Panc1 (cell line): ENCODE measurements at regions not wholly inside any gene's neighbourhood (a gene's known extent, or its start where the extent isn't known, plus 50 kb on each side); places are given as distances from the start of the nearest gene placed in this dataset.

Experiments used
- ATAC-seq: fragments of 200-7000 bp; cut with Tn5 transposase; 2 replicates; pipeline ENCODE4 v1.9.1; 2020; ENCODE audit warnings: mild to moderate bottlenecking, moderate library complexity
- BruUV-seq: library from RNA; stranded (reverse); fragments of 400-500 nt; replicated peaks from 2 replicates; lab custom pipeline; 2021; lab: Mats Ljungman, UMichigan
- CTCF ChIA-PET: fragments of 300-600 bp; sonication (Branson Sonifier 250); formaldehyde crosslinking; loops from one replicate; lab custom pipeline; 2022; ENCODE audit warnings: antibody characterized with exemption; lab: Charles Lee
- POLR2A ChIA-PET: fragments of 300-600 bp; sonication (Branson Sonifier 250); formaldehyde crosslinking; loops from one replicate; lab custom pipeline; 2022; ENCODE audit warnings: antibody characterized with exemption; lab: Charles Lee
- DNase-seq: peaks from one replicate; pipeline ENCODE4 v3.0.0-alpha.2; 2010; ENCODE audit warnings: low read depth, low spot score
- H3K27ac ChIP-seq: 2 replicates; pipeline ENCODE4 v1.5.1; 2011; ENCODE audit warnings: mild to moderate bottlenecking, low read length, inconsistent platforms
- H3K27me3 ChIP-seq: fragments of 200-500 bp; sonication (Bioruptor generic); 2 replicates; pipeline ENCODE4 v1.6.0; 2014; ENCODE audit warnings: low read length, inconsistent platforms; ENCODE audit not compliant: control insufficient read depth, insufficient read depth
- H3K36me3 ChIP-seq: fragments of 200-500 bp; sonication (Bioruptor generic); 2 replicates; pipeline ENCODE4 v1.5.1; 2014; ENCODE audit warnings: inconsistent platforms, mild to moderate bottlenecking, low read length, moderate library complexity; ENCODE audit not compliant: control insufficient read depth, insufficient read depth
- H3K4me1 ChIP-seq: 2 replicates; pipeline ENCODE4 v1.5.1; 2011; ENCODE audit warnings: inconsistent platforms, mild to moderate bottlenecking, low read length, moderate library complexity; ENCODE audit not compliant: control insufficient read depth, insufficient read depth
- H3K4me3 ChIP-seq, 2 experiments: 2 replicates each; pipeline ENCODE4 v1.5.1; 2011 to 2012; ENCODE audit warnings: low read depth in 2 of 2, low read length in 2 of 2, mild to moderate bottlenecking in 2 of 2, inconsistent platforms in 1 of 2, moderate library complexity in 1 of 2
- H3K9me3 ChIP-seq: fragments of 200-500 bp; sonication (Bioruptor generic); 2 replicates; pipeline ENCODE4 v1.5.1; 2014; ENCODE audit warnings: low read depth, mild to moderate bottlenecking, inconsistent platforms, low read length, moderate library complexity; ENCODE audit not compliant: control insufficient read depth, insufficient read depth
- POLR2AphosphoS5 ChIP-seq: IDR thresholded peaks from 2 replicates; pipeline ENCODE4 v1.6.1; 2012; ENCODE audit warnings: mild to moderate bottlenecking, low read depth, low read length, moderate library complexity
- SIN3A ChIP-seq: IDR thresholded peaks from 2 replicates; pipeline ENCODE4 v1.6.1; 2012; ENCODE audit warnings: low read depth, mild to moderate bottlenecking, low read length, moderate library complexity, borderline replicate concordance; ENCODE audit not compliant: insufficient read depth
- TCF7L2 ChIP-seq: IDR thresholded peaks from 2 replicates; pipeline ENCODE4 v1.6.1; 2011; ENCODE audit warnings: mild to moderate bottlenecking, low read depth, low read length, inconsistent platforms
- in situ Hi-C: cut with HindIII; loops from 2 replicates; pipeline ENCODE4 v1.10.0; 2016; ENCODE audit warnings: low sequenced_read_pairs, low pct_unique_long_range_greater_than_20kb
- intact Hi-C: fragments of 100-400 bp; cut with micrococcal nuclease; formaldehyde crosslinking; loops from one replicate; pipeline ENCODE4 v1.10.0; 2022; ENCODE audit not compliant: unreplicated experiment
- TF ChIP-seq, protein P1 (sequence below): fragments of 450-650 bp; IDR thresholded peaks from 2 replicates; pipeline ENCODE4 v1.5.1; 2017; ENCODE audit warnings: mild to moderate bottlenecking
- TF ChIP-seq, protein P2 (sequence below), 2 experiments: IDR thresholded peaks; 2 replicates each; pipeline ENCODE4 v1.6.1; 2011 to 2012; ENCODE audit warnings: low read depth in 2 of 2, control low read depth in 1 of 2, low read length in 1 of 2, mild to moderate bottlenecking in 1 of 2, moderate library complexity in 1 of 2; ENCODE audit not compliant: insufficient read depth in 1 of 2

DNA sequence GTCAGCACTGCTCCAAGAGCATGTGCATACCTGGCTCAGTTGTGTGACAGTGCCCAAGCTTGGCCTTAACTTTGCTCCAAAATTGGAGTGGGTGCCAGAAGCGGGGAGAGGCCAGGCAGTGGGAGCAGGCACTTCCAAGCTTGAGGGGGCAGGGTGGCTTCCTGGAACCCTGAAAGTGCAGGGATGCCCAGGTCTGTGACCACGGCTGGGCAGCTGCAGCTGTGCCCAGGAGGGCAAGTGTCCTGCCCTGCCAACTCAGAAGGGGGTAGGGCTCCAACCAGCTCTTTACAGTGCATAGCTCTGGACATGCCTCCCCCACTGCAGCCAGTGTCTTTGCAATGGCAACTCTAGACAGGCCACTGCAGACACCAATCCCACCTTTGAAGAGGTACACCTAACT, 478.6 kb downstream of the OTOL1 start:
- no peak overlapping the region for H3K27ac ChIP-seq
- H3K36me3 ChIP-seq, result no peaks in the 10 kb centered on the region
- POLR2A ChIA-PET, result no interaction called here
- in situ Hi-C loops, result no loop called here
- ATAC-seq (no peak), DNase-seq (no peak)
- no peaks in the 10 kb centered on the region for H3K4me1 ChIP-seq
- TF ChIP-seq SIN3A (no peak), TCF7L2 (no peak), POLR2AphosphoS5 (no peak)
- H3K27me3 ChIP-seq, result no peaks in the 10 kb centered on the region
- intact Hi-C loops, result no loop called here
- H3K9me3 ChIP-seq, result no peaks in the 10 kb centered on the region; the same call in 1 of the 2 replicates
- CTCF ChIA-PET, result no interaction called here
- no peak overlapping the region for H3K4me3 ChIP-seq
- no TSS peak for BruUV-seq

DNA sequence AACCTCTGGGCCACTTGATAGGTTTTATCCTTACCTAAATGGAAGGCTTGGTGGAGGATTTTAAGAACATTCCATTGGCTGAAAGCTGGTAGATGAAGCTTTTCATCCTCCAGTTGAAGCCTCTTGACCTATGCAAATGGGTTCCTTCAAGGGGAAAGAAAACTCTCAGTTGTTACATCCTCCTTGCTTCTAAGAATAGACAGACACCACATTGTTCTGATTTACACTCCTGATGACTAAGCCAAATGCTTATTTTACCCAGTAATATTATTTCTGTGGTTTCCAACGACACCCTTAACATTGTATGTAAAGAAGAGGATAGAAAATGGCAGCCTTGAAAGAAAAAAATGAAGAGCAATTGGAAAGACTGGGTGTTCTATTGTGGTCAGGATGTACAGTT, 480.5 kb downstream of the OTOL1 start:
- CTCF ChIA-PET, result no interaction called here
- ATAC-seq (no peak), DNase-seq (no peak)
- Histone ChIP-seq H3K36me3 (no peaks in the 10 kb centered on the region), H3K27ac (no peak overlapping the region), H3K9me3 (no peaks in the 10 kb centered on the region; the same call in 1 of the 2 replicates), H3K4me3 (no peak overlapping the region), H3K27me3 (no peaks in the 10 kb centered on the region), H3K4me1 (no peaks in the 10 kb centered on the region)
- in situ Hi-C loops, result no loop called here
- POLR2A ChIA-PET, result no interaction called here
- TF ChIP-seq POLR2AphosphoS5 (no peak), TCF7L2 (no peak), SIN3A (no peak)
- TF ChIP-seq, protein P1, sequence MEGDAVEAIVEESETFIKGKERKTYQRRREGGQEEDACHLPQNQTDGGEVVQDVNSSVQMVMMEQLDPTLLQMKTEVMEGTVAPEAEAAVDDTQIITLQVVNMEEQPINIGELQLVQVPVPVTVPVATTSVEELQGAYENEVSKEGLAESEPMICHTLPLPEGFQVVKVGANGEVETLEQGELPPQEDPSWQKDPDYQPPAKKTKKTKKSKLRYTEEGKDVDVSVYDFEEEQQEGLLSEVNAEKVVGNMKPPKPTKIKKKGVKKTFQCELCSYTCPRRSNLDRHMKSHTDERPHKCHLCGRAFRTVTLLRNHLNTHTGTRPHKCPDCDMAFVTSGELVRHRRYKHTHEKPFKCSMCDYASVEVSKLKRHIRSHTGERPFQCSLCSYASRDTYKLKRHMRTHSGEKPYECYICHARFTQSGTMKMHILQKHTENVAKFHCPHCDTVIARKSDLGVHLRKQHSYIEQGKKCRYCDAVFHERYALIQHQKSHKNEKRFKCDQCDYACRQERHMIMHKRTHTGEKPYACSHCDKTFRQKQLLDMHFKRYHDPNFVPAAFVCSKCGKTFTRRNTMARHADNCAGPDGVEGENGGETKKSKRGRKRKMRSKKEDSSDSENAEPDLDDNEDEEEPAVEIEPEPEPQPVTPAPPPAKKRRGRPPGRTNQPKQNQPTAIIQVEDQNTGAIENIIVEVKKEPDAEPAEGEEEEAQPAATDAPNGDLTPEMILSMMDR, result no peak
- TF ChIP-seq, protein P2, sequence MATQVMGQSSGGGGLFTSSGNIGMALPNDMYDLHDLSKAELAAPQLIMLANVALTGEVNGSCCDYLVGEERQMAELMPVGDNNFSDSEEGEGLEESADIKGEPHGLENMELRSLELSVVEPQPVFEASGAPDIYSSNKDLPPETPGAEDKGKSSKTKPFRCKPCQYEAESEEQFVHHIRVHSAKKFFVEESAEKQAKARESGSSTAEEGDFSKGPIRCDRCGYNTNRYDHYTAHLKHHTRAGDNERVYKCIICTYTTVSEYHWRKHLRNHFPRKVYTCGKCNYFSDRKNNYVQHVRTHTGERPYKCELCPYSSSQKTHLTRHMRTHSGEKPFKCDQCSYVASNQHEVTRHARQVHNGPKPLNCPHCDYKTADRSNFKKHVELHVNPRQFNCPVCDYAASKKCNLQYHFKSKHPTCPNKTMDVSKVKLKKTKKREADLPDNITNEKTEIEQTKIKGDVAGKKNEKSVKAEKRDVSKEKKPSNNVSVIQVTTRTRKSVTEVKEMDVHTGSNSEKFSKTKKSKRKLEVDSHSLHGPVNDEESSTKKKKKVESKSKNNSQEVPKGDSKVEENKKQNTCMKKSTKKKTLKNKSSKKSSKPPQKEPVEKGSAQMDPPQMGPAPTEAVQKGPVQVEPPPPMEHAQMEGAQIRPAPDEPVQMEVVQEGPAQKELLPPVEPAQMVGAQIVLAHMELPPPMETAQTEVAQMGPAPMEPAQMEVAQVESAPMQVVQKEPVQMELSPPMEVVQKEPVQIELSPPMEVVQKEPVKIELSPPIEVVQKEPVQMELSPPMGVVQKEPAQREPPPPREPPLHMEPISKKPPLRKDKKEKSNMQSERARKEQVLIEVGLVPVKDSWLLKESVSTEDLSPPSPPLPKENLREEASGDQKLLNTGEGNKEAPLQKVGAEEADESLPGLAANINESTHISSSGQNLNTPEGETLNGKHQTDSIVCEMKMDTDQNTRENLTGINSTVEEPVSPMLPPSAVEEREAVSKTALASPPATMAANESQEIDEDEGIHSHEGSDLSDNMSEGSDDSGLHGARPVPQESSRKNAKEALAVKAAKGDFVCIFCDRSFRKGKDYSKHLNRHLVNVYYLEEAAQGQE (IDR thresholded peaks at IDR 0.05; ENCODE audit: insufficient read depth in 1 of 2, low read depth in 2 of 2, low read length in 1 of 2), result no peak
- BruUV-seq, result no TSS peak
- intact Hi-C loops, result no loop called here

DNA sequence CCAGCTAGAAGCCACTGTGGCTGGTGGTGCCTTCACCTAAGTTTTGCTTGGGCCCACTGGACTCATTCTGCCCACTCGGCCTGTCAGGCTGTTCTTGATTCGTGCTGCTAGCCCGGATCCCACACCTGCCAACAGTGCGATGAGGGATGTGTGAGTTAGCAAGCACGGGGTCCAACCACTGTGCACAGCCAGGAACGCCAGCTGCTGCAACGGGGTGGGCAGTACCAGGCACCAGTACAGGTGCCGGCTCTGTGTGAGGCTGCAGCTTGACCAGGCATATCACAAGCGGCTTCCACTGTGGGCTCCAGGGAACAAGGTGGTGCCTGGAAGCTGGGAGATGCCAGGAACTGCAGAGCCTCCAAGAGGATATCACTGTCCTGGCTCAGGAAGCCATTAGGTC, 481.2 kb downstream of the OTOL1 start:
- BruUV-seq, result no TSS peak
- Histone ChIP-seq H3K27ac (no peak overlapping the region), H3K4me1 (no peaks in the 10 kb centered on the region), H3K4me3 (no peak overlapping the region), H3K27me3 (no peaks in the 10 kb centered on the region), H3K9me3 (no peaks in the 10 kb centered on the region; the same call in 1 of the 2 replicates), H3K36me3 (no peaks in the 10 kb centered on the region)
- ATAC-seq, result no peak
- CTCF ChIA-PET, result no interaction called here
- DNase-seq, result no peak
- in situ Hi-C loops, result no loop called here
- POLR2A ChIA-PET, result no interaction called here
- TF ChIP-seq, protein P2 (IDR thresholded peaks at IDR 0.05; ENCODE audit: insufficient read depth in 1 of 2, low read depth in 2 of 2, low read length in 1 of 2), result no peak
- TF ChIP-seq POLR2AphosphoS5, result no peak
- TF ChIP-seq, protein P1, result no peak
- no peak for TF ChIP-seq TCF7L2
- no peak for TF ChIP-seq SIN3A
- intact Hi-C loops, result no loop called here
